Mesendoderm (in vitro differentiated cells): ENCODE measurements at regions not wholly inside any gene's neighbourhood (a gene's known extent, or its start where the extent isn't known, plus 50 kb on each side); places are given as distances from the start of the nearest gene placed in this dataset.

Source experiments
- DNase-seq: peaks from one replicate; pipeline ENCODE4 v3.0.0; 2013
- H2AK5ac ChIP-seq: 2 replicates; pipeline ENCODE4 v1.6.1; 2013; ENCODE audit warnings: low read length, inconsistent platforms
- H2BK120ac ChIP-seq: 2 replicates; pipeline ENCODE4 v1.6.1; 2013; ENCODE audit warnings: low read depth, mild to moderate bottlenecking, low read length, moderate library complexity, mixed read lengths
- H2BK15ac ChIP-seq: replicated peaks from 2 replicates; pipeline ENCODE4 v1.6.1; 2013; ENCODE audit warnings: low read depth, mild to moderate bottlenecking, moderate library complexity
- H2BK5ac ChIP-seq: 2 replicates; pipeline ENCODE4 v1.6.1; 2013; ENCODE audit warnings: low read length, inconsistent platforms
- H3K18ac ChIP-seq: 2 replicates; pipeline ENCODE4 v1.6.1; 2013; ENCODE audit warnings: mild to moderate bottlenecking, low read length, mixed read lengths
- H3K23ac ChIP-seq: one replicate; pipeline ENCODE4 v1.6.1; 2013; ENCODE audit warnings: low read length
- H3K27ac ChIP-seq: 2 replicates; pipeline ENCODE4 v1.5.1; 2013; ENCODE audit warnings: low read depth, mild to moderate bottlenecking, inconsistent platforms, low read length, moderate library complexity
- H3K27me3 ChIP-seq: 2 replicates; pipeline ENCODE4 v1.6.1; 2013; ENCODE audit warnings: low read length, control low read depth, mild to moderate bottlenecking, inconsistent platforms; ENCODE audit not compliant: insufficient read depth, poor library complexity
- H3K36me3 ChIP-seq: 2 replicates; pipeline ENCODE4 v1.6.1; 2013; ENCODE audit warnings: low read length, inconsistent platforms; ENCODE audit not compliant: control insufficient read depth, insufficient read depth
- H3K4ac ChIP-seq: one replicate; pipeline ENCODE4 v1.6.1; 2013; ENCODE audit warnings: low read depth, mild to moderate bottlenecking, low read length, moderate library complexity
- H3K4me1 ChIP-seq: 2 replicates; pipeline ENCODE4 v1.6.1; 2013; ENCODE audit warnings: low read depth, low read length, inconsistent platforms; ENCODE audit not compliant: control insufficient read depth
- H3K4me2 ChIP-seq: 2 replicates; pipeline ENCODE4 v1.6.1; 2013; ENCODE audit warnings: low read length
- H3K4me3 ChIP-seq: 2 replicates; pipeline ENCODE4 v1.5.1; 2013; ENCODE audit warnings: mild to moderate bottlenecking, low read length
- H3K56ac ChIP-seq: one replicate; pipeline ENCODE4 v1.6.1; 2013; ENCODE audit warnings: low read length
- H3K79me1 ChIP-seq: 2 replicates; pipeline ENCODE4 v1.6.1; 2013; ENCODE audit warnings: low read length, inconsistent platforms
- H3K79me2 ChIP-seq: 2 replicates; pipeline ENCODE4 v1.6.1; 2013; ENCODE audit warnings: mild to moderate bottlenecking, low read length; ENCODE audit not compliant: control insufficient read depth, insufficient read depth
- H3K9ac ChIP-seq: 2 replicates; pipeline ENCODE4 v1.6.1; 2013; ENCODE audit warnings: low read length, inconsistent platforms
- H4K5ac ChIP-seq: one replicate; pipeline ENCODE4 v1.6.1; 2013; ENCODE audit warnings: low read length
- H4K8ac ChIP-seq: one replicate; pipeline ENCODE4 v1.6.1; 2013; ENCODE audit warnings: low read depth, mild to moderate bottlenecking, control low read depth, low read length, moderate library complexity
- WGBS: extraction: QIAGEN DNeasy Blood & Tissue Kit; methylation state at CpG from one replicate; pipeline ENCODE4 v1.1.7; 2013; ENCODE audit warnings: low lambda C conversion rate, missing lambda C conversion rate; ENCODE audit not compliant: insufficient coverage; ENCODE audit errors: extremely low coverage; 5-methylcytosine and 5-hydroxymethylcytosine counted together

GRCh38 chr6:65900928-65901327 is 193.9 kb upstream of the EYS start:
- Histone ChIP-seq H3K4me2 (no peak overlapping the region), H3K23ac (no peak overlapping the region), H3K4me1 (no peaks in the 10 kb centered on the region), H3K27me3 (no peaks in the 10 kb centered on the region), H3K79me2 (no peaks in the 10 kb centered on the region), H3K36me3 (no peaks in the 10 kb centered on the region), H3K9ac (no peak overlapping the region), H3K79me1 (no peaks in the 10 kb centered on the region), H2BK5ac (no peak overlapping the region), H3K18ac (no peak overlapping the region), H3K4me3 (no peak overlapping the region), H3K56ac (no peak overlapping the region), H2BK15ac (no peak overlapping the region), H4K8ac (no peak overlapping the region), H2AK5ac (no peak overlapping the region), H4K5ac (no peak overlapping the region), H3K4ac (no peak overlapping the region), H3K27ac (no peak overlapping the region), H2BK120ac (no peak overlapping the region)
- DNase-seq = no peak

GRCh38 chr6:65896140-65896539 is 189.1 kb upstream of the EYS start:
- H3K4me2 ChIP-seq = no peak overlapping the region
- whole genome bisulfite sequencing = no CpG with 5 or more reads among the region's 1 CpG
- H3K4ac ChIP-seq = no peak overlapping the region
- no peaks in the 10 kb centered on the region for H3K79me2 ChIP-seq
- no peak overlapping the region for H2BK5ac ChIP-seq
- H3K23ac ChIP-seq = no peak overlapping the region
- no peak overlapping the region for H2AK5ac ChIP-seq
- no peak overlapping the region for H4K8ac ChIP-seq
- no peak overlapping the region for H3K27ac ChIP-seq
- no peak overlapping the region for H3K56ac ChIP-seq
- no peak overlapping the region for H3K4me3 ChIP-seq
- no peak for DNase-seq
- no peak overlapping the region for H2BK120ac ChIP-seq
- H3K4me1 ChIP-seq = no peaks in the 10 kb centered on the region
- H3K27me3 ChIP-seq = no peaks in the 10 kb centered on the region
- H3K9ac ChIP-seq = no peak overlapping the region
- no peak overlapping the region for H2BK15ac ChIP-seq
- H3K18ac ChIP-seq = no peak overlapping the region
- H3K36me3 ChIP-seq = no peaks in the 10 kb centered on the region
- no peak overlapping the region for H4K5ac ChIP-seq
- no peaks in the 10 kb centered on the region for H3K79me1 ChIP-seq

GRCh38 chr6:65876668-65877067 is 169.6 kb upstream of the EYS start:
- DNase-seq = no peak
- no peaks in the 10 kb centered on the region for H3K27me3 ChIP-seq
- H2AK5ac ChIP-seq = no peak overlapping the region
- H3K56ac ChIP-seq = no peak overlapping the region
- H3K27ac ChIP-seq = no peak overlapping the region
- H2BK120ac ChIP-seq = no peak overlapping the region
- no peak overlapping the region for H3K18ac ChIP-seq
- H3K4ac ChIP-seq = no peak overlapping the region
- no peaks in the 10 kb centered on the region for H3K79me2 ChIP-seq
- no peak overlapping the region for H3K4me3 ChIP-seq
- H3K79me1 ChIP-seq = no peaks in the 10 kb centered on the region
- no peak overlapping the region for H4K8ac ChIP-seq
- no peak overlapping the region for H3K9ac ChIP-seq
- no peaks in the 10 kb centered on the region for H3K4me1 ChIP-seq
- no peak overlapping the region for H4K5ac ChIP-seq
- H3K4me2 ChIP-seq = no peak overlapping the region
- no peak overlapping the region for H3K23ac ChIP-seq
- no peak overlapping the region for H2BK15ac ChIP-seq
- no peak overlapping the region for H2BK5ac ChIP-seq
- no peaks in the 10 kb centered on the region for H3K36me3 ChIP-seq
- no CpG with 5 or more reads among the region's 2 CpGs for WGBS

GRCh38 chr6:65852369-65852852 is 145.4 kb upstream of the EYS start:
- Histone ChIP-seq H3K4me3 (no peak overlapping the region), H3K18ac (no peak overlapping the region), H2BK5ac (no peak overlapping the region), H3K23ac (no peak overlapping the region), H3K79me2 (no peaks in the 10 kb centered on the region), H3K4me1 (no peaks in the 10 kb centered on the region), H3K4ac (no peak overlapping the region), H3K79me1 (no peaks in the 10 kb centered on the region), H2BK120ac (no peak overlapping the region), H3K36me3 (no peaks in the 10 kb centered on the region), H3K27me3 (no peaks in the 10 kb centered on the region), H3K27ac (no peak overlapping the region), H2AK5ac (no peak overlapping the region), H3K56ac (no peak overlapping the region), H4K8ac (no peak overlapping the region), H4K5ac (no peak overlapping the region), H3K9ac (no peak overlapping the region), H2BK15ac (no peak overlapping the region), H3K4me2 (no peak overlapping the region)
- no peak for DNase-seq
- no CpG with 5 or more reads among the region's 2 CpGs for WGBS

GRCh38 chr6:65830151-65830550 is 123.1 kb upstream of the EYS start:
- Histone ChIP-seq H3K79me2 (no peaks in the 10 kb centered on the region), H3K36me3 (no peaks in the 10 kb centered on the region), H2BK5ac (no peak overlapping the region), H3K56ac (no peak overlapping the region), H3K4me1 (no peaks in the 10 kb centered on the region), H2BK120ac (no peak overlapping the region), H3K4me3 (no peak overlapping the region), H4K8ac (no peak overlapping the region), H2BK15ac (no peak overlapping the region), H3K4ac (no peak overlapping the region), H3K23ac (no peak overlapping the region), H3K9ac (no peak overlapping the region), H4K5ac (no peak overlapping the region), H3K27ac (no peak overlapping the region), H2AK5ac (no peak overlapping the region), H3K4me2 (no peak overlapping the region), H3K79me1 (no peaks in the 10 kb centered on the region), H3K27me3 (no peaks in the 10 kb centered on the region), H3K18ac (no peak overlapping the region)
- no peak for DNase-seq

- H3K18ac ChIP-seq = no peak overlapping the region
- no peak overlapping the region for H3K56ac ChIP-seq
- H2AK5ac ChIP-seq = no peak overlapping the region
- H3K4ac ChIP-seq = no peak overlapping the region
- no peak overlapping the region for H4K8ac ChIP-seq
- H3K79me2 ChIP-seq = no peaks in the 10 kb centered on the region
- H3K36me3 ChIP-seq = no peaks in the 10 kb centered on the region
- H3K4me1 ChIP-seq = no peaks in the 10 kb centered on the region
- H3K79me1 ChIP-seq = no peaks in the 10 kb centered on the region
- H4K5ac ChIP-seq = no peak overlapping the region
- H2BK5ac ChIP-seq = no peak overlapping the region
- no peak overlapping the region for H3K9ac ChIP-seq
- DNase-seq = peak; percentile 12
- H3K23ac ChIP-seq = no peak overlapping the region
- H3K27me3 ChIP-seq = no peaks in the 10 kb centered on the region
- H2BK120ac ChIP-seq = no peak overlapping the region
- no CpG with 5 or more reads among the region's 2 CpGs for WGBS
- H3K27ac ChIP-seq = no peak overlapping the region
- H2BK15ac ChIP-seq = no peak overlapping the region
- no peak overlapping the region for H3K4me3 ChIP-seq
- no peak overlapping the region for H3K4me2 ChIP-seq
Observed at GRCh38 chr6:65819152-65819551, 112.1 kb upstream of the EYS start.
